Spleen (tissue), 7 donors: ENCODE measurements at regions not wholly inside any gene's neighbourhood (a gene's known extent, or its start where the extent isn't known, plus 50 kb on each side); places are given as distances from the start of the nearest gene placed in this dataset.

Experiments used
- POLR2A ChIP-seq, 3 donors: fragments of 450-650 bp; IDR thresholded peaks; one replicate each; pipeline ENCODE4 v1.5.1; 2017; ENCODE audit warnings: antibody characterized with exemption in 3 of 3, mild to moderate bottlenecking in 1 of 3
- POLR2AphosphoS5 ChIP-seq, 3 donors: sonication (generic); formaldehyde crosslinking; IDR thresholded peaks; one replicate each; pipeline ENCODE4 v1.5.1; 2017; ENCODE audit warnings: antibody characterized with exemption in 3 of 3
- TF ChIP-seq, protein P1 (sequence below), 11 experiments: fragments of 200-600 bp in 7 of 11; fragments of 450-650 bp in 4 of 11; sonication (generic) in 4 of 11; IDR thresholded peaks in 8 of 11; conservative IDR thresholded peaks in 3 of 11; 1 replicate in 7 of 11; 2 replicates in 4 of 11; pipeline versions ENCODE4 v1.4.0 to v1.8.0; 2016 to 2021; ENCODE audit warnings: antibody characterized with exemption in 11 of 11, inconsistent platforms in 4 of 11, mild to moderate bottlenecking in 1 of 11
- donor health status: DM: no; HTN: no; CAD: no; lungs with moderate emphysema.
- donor health status: DM: no; HTN: no; CAD: no.
- donor health status: DM: no; HTN: no; CAD: no.

DNA sequence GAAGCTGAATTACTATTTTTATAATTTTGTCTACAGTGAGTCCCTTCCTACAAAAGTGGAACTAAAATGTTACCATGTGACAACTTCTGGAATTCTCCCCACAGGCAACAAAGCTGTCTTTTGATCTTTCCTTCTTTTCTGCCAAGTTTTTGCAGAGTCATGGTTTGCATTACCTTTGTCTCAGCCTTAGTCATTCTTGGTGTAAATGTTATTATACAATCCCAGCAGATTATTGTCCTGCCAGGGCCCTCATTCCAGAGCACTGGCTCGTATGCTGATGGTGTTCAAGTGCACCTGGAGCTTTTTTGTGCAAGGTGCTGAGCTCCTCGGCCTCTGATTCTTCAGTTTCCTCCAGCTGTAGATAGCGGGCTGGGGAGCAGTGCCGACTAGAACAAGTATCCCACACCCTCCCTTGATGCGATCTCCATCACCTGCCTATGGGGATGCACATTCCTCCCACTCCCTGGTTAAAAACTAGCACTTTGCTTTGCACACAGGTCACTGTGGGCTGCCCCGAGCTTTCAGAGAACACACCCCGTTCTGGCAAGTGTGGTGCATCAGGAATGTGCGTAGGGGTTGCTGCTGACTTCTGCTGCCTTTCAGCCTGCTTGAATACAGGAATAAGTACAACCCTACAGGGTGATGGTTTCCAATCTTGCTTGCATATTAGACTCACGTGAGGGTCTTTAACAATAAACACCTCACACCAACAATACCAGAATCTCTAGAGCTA is 263.6 kb downstream of the RNF144A start:
- TF ChIP-seq, protein P1, sequence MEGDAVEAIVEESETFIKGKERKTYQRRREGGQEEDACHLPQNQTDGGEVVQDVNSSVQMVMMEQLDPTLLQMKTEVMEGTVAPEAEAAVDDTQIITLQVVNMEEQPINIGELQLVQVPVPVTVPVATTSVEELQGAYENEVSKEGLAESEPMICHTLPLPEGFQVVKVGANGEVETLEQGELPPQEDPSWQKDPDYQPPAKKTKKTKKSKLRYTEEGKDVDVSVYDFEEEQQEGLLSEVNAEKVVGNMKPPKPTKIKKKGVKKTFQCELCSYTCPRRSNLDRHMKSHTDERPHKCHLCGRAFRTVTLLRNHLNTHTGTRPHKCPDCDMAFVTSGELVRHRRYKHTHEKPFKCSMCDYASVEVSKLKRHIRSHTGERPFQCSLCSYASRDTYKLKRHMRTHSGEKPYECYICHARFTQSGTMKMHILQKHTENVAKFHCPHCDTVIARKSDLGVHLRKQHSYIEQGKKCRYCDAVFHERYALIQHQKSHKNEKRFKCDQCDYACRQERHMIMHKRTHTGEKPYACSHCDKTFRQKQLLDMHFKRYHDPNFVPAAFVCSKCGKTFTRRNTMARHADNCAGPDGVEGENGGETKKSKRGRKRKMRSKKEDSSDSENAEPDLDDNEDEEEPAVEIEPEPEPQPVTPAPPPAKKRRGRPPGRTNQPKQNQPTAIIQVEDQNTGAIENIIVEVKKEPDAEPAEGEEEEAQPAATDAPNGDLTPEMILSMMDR (IDR thresholded peaks at IDR 0.05 in 8 of 11, conservative IDR thresholded peaks at IDR 0.05 in 3 of 11): no peak
- TF ChIP-seq POLR2AphosphoS5 (IDR thresholded peaks at IDR 0.05) (no peak), POLR2A (IDR thresholded peaks at IDR 0.05) (no peak)
